ENCODE measurements at regions not wholly inside any gene's neighbourhood (a gene's known extent, or its start where the extent isn't known, plus 50 kb on each side); places are given as distances from the start of the nearest gene placed in this dataset.

DNA sequence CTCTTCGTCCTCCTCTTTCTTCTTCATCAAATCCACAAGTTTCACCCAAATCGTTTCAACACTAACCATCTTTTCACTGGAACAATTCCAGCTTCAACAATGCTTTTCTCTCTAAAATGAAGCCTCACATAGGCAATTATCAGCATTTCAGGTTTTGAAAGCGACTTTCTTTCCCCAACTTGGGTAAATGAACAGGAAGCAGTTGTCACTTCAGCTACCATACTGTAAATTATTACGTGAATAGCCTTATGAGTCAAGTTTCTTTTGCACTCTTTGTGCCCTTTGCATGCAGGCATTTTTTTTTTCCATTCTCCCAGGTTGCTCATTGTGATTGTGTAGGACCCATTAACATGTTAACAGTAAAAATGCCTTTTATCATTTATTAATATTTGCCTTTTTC lies 121.7 kb upstream of the BTBD3 start (continued):
- TF ChIP-seq, protein P1, sequence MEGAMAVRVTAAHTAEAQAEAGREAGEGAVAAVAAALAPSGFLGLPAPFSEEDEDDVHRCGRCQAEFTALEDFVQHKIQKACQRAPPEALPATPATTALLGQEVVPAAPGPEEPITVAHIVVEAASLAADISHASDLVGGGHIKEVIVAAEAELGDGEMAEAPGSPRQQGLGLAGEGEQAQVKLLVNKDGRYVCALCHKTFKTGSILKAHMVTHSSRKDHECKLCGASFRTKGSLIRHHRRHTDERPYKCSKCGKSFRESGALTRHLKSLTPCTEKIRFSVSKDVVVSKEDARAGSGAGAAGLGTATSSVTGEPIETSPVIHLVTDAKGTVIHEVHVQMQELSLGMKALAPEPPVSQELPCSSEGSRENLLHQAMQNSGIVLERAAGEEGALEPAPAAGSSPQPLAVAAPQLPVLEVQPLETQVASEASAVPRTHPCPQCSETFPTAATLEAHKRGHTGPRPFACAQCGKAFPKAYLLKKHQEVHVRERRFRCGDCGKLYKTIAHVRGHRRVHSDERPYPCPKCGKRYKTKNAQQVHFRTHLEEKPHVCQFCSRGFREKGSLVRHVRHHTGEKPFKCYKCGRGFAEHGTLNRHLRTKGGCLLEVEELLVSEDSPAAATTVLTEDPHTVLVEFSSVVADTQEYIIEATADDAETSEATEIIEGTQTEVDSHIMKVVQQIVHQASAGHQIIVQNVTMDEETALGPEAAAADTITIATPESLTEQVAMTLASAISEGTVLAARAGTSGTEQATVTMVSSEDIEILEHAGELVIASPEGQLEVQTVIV (IDR thresholded peaks at IDR 0.05; ENCODE audit: borderline replicate concordance, partially characterized antibody) = no peak
- no peak for TF ChIP-seq MYC (IDR thresholded peaks at IDR 0.05; ENCODE audit: insufficient read depth, insufficient read length, insufficient replicate concordance, low read length, severe bottlenecking)
- no peak for TF ChIP-seq ZNF274 (IDR thresholded peaks at IDR 0.05; ENCODE audit: insufficient read depth, insufficient read length)
- TF ChIP-seq ZNF24 (IDR thresholded peaks at IDR 0.05) = no peak

DNA sequence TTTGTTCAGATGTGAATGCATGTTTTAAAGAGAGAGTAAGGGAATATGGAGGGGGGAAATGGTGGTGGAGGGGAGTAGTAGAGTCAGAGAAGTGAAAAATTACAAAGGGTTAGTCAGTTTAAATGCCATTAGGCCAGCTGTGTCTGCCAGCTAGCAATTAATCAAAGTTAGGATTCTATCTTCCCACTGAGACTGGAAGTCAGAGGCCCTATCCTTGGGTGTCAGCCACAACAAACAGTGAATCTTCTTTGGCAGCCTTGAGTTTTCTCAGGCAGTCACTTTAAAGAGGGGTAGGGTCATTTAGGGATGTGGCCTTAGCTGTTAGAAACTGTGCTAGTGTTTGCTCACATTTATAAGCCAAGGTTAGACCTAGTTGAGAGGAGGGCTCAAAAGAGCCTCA lies 120.5 kb upstream of the BTBD3 start:
- Histone ChIP-seq H3K36me3 (ENCODE audit: control insufficient read depth in 2 of 2, insufficient read depth in 2 of 2, low read length in 1 of 2) (no peaks in the 10 kb centered on the region), H3K4me1 (ENCODE audit: control insufficient read depth, insufficient read depth, low read length) (no peaks in the 10 kb centered on the region), H3K27me3 (replicated peaks in 1 of 2; ENCODE audit: control insufficient read depth in 2 of 2, insufficient read depth in 2 of 2, low read length in 1 of 2) (no peaks in the 10 kb centered on the region), H3K9me3 (replicated peaks; ENCODE audit: control insufficient read depth, insufficient read depth, low read length) (no peaks in the 10 kb centered on the region), H3K9ac (ENCODE audit: control insufficient read depth, insufficient read depth, low read length) (no peak overlapping the region), H4K20me1 (ENCODE audit: control insufficient read depth, insufficient read depth) (no peaks in the 10 kb centered on the region), H2AFZ (ENCODE audit: control insufficient read depth, low read depth, low read length) (no peak overlapping the region), H3K79me2 (ENCODE audit: control insufficient read depth, insufficient read depth, low read length) (no peaks in the 10 kb centered on the region), H3K4me2 (ENCODE audit: control insufficient read depth, insufficient read depth) (no peak overlapping the region), H3K4me3 (no peak overlapping the region), H3K27ac (ENCODE audit: control insufficient read depth, insufficient read depth) (no peak overlapping the region)
- FAIRE-seq (no peak), ATAC-seq (no peak), DNase-seq (ENCODE audit: low read depth, low spot score) (no peak)
- ChIA-PET CTCF (no interaction called here), SMC1A (ENCODE audit: uncharacterized antibody, unreplicated experiment) (no interaction called here), RAD21 (ENCODE audit: unreplicated experiment) (no interaction called here), POLR2A (no interaction called here)
- intact Hi-C loops (cut with micrococcal nuclease; ENCODE audit: unreplicated experiment) = no loop called here
- BruUV-seq (replicated peaks) = no TSS peak
- in situ Hi-C loops (cut with MboI) = no loop called here
- TF ChIP-seq, protein P2, sequence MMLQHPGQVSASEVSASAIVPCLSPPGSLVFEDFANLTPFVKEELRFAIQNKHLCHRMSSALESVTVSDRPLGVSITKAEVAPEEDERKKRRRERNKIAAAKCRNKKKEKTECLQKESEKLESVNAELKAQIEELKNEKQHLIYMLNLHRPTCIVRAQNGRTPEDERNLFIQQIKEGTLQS (IDR thresholded peaks at IDR 0.05; ENCODE audit: borderline replicate concordance, extremely low read depth, low read depth, low read length) = no peak
- no peak for TF ChIP-seq HDAC6 (IDR thresholded peaks at IDR 0.05; ENCODE audit: unreplicated experiment)
- TF ChIP-seq, protein P3, sequence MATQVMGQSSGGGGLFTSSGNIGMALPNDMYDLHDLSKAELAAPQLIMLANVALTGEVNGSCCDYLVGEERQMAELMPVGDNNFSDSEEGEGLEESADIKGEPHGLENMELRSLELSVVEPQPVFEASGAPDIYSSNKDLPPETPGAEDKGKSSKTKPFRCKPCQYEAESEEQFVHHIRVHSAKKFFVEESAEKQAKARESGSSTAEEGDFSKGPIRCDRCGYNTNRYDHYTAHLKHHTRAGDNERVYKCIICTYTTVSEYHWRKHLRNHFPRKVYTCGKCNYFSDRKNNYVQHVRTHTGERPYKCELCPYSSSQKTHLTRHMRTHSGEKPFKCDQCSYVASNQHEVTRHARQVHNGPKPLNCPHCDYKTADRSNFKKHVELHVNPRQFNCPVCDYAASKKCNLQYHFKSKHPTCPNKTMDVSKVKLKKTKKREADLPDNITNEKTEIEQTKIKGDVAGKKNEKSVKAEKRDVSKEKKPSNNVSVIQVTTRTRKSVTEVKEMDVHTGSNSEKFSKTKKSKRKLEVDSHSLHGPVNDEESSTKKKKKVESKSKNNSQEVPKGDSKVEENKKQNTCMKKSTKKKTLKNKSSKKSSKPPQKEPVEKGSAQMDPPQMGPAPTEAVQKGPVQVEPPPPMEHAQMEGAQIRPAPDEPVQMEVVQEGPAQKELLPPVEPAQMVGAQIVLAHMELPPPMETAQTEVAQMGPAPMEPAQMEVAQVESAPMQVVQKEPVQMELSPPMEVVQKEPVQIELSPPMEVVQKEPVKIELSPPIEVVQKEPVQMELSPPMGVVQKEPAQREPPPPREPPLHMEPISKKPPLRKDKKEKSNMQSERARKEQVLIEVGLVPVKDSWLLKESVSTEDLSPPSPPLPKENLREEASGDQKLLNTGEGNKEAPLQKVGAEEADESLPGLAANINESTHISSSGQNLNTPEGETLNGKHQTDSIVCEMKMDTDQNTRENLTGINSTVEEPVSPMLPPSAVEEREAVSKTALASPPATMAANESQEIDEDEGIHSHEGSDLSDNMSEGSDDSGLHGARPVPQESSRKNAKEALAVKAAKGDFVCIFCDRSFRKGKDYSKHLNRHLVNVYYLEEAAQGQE (IDR thresholded peaks at IDR 0.05; ENCODE audit: low read depth, low read length) = no peak
- TF ChIP-seq WRNIP1 (IDR thresholded peaks at IDR 0.05; ENCODE audit: borderline replicate concordance, low read depth, low read length) = no peak
- no peak for TF ChIP-seq EGR1 (IDR thresholded peaks at IDR 0.05; ENCODE audit: borderline replicate concordance in 1 of 2, low read depth in 2 of 2, low read length in 2 of 2)
- no peak for TF ChIP-seq BMI1 (IDR thresholded peaks at IDR 0.05; ENCODE audit: borderline replicate concordance)
- no peak for TF ChIP-seq BRCA1 (IDR thresholded peaks at IDR 0.05; ENCODE audit: low read depth, low read length)
- no peak for TF ChIP-seq ZNF274 (IDR thresholded peaks at IDR 0.05; ENCODE audit: insufficient read depth, insufficient read length)
- TF ChIP-seq RBBP5 (conservative IDR thresholded peaks at IDR 0.05) = no peak
- TF ChIP-seq, protein P4, sequence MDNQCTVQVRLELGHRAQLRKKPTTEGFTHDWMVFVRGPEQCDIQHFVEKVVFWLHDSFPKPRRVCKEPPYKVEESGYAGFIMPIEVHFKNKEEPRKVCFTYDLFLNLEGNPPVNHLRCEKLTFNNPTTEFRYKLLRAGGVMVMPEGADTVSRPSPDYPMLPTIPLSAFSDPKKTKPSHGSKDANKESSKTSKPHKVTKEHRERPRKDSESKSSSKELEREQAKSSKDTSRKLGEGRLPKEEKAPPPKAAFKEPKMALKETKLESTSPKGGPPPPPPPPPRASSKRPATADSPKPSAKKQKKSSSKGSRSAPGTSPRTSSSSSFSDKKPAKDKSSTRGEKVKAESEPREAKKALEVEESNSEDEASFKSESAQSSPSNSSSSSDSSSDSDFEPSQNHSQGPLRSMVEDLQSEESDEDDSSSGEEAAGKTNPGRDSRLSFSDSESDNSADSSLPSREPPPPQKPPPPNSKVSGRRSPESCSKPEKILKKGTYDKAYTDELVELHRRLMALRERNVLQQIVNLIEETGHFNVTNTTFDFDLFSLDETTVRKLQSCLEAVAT (IDR thresholded peaks at IDR 0.05) = no peak
- TF ChIP-seq KAT2A (conservative IDR thresholded peaks at IDR 0.05; ENCODE audit: control insufficient read depth, low read depth, low read length) = no peak
- TF ChIP-seq, protein P5, sequence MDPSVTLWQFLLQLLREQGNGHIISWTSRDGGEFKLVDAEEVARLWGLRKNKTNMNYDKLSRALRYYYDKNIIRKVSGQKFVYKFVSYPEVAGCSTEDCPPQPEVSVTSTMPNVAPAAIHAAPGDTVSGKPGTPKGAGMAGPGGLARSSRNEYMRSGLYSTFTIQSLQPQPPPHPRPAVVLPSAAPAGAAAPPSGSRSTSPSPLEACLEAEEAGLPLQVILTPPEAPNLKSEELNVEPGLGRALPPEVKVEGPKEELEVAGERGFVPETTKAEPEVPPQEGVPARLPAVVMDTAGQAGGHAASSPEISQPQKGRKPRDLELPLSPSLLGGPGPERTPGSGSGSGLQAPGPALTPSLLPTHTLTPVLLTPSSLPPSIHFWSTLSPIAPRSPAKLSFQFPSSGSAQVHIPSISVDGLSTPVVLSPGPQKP (IDR thresholded peaks at IDR 0.05; ENCODE audit: low read depth, low read length) = no peak

Measured in GM12878 (cell line).